Panc1 (cell line): ENCODE measurements at regions not wholly inside any gene's neighbourhood (a gene's known extent, or its start where the extent isn't known, plus 50 kb on each side); places are given as distances from the start of the nearest gene placed in this dataset.

Experiments used
- ATAC-seq: fragments of 200-7000 bp; cut with Tn5 transposase; 2 replicates; pipeline ENCODE4 v1.9.1; 2020; ENCODE audit warnings: mild to moderate bottlenecking, moderate library complexity
- BruUV-seq: library from RNA; stranded (reverse); fragments of 400-500 nt; replicated peaks from 2 replicates; lab custom pipeline; 2021; lab: Mats Ljungman, UMichigan
- CTCF ChIA-PET: fragments of 300-600 bp; sonication (Branson Sonifier 250); formaldehyde crosslinking; loops from one replicate; lab custom pipeline; 2022; ENCODE audit warnings: antibody characterized with exemption; lab: Charles Lee
- POLR2A ChIA-PET: fragments of 300-600 bp; sonication (Branson Sonifier 250); formaldehyde crosslinking; loops from one replicate; lab custom pipeline; 2022; ENCODE audit warnings: antibody characterized with exemption; lab: Charles Lee
- DNase-seq: peaks from one replicate; pipeline ENCODE4 v3.0.0-alpha.2; 2010; ENCODE audit warnings: low read depth, low spot score
- H3K27ac ChIP-seq: 2 replicates; pipeline ENCODE4 v1.5.1; 2011; ENCODE audit warnings: mild to moderate bottlenecking, low read length, inconsistent platforms
- H3K27me3 ChIP-seq: fragments of 200-500 bp; sonication (Bioruptor generic); 2 replicates; pipeline ENCODE4 v1.6.0; 2014; ENCODE audit warnings: low read length, inconsistent platforms; ENCODE audit not compliant: control insufficient read depth, insufficient read depth
- H3K36me3 ChIP-seq: fragments of 200-500 bp; sonication (Bioruptor generic); 2 replicates; pipeline ENCODE4 v1.5.1; 2014; ENCODE audit warnings: inconsistent platforms, mild to moderate bottlenecking, low read length, moderate library complexity; ENCODE audit not compliant: control insufficient read depth, insufficient read depth
- H3K4me1 ChIP-seq: 2 replicates; pipeline ENCODE4 v1.5.1; 2011; ENCODE audit warnings: inconsistent platforms, mild to moderate bottlenecking, low read length, moderate library complexity; ENCODE audit not compliant: control insufficient read depth, insufficient read depth
- H3K4me3 ChIP-seq, 2 experiments: 2 replicates each; pipeline ENCODE4 v1.5.1; 2011 to 2012; ENCODE audit warnings: low read depth in 2 of 2, low read length in 2 of 2, mild to moderate bottlenecking in 2 of 2, inconsistent platforms in 1 of 2, moderate library complexity in 1 of 2
- H3K9me3 ChIP-seq: fragments of 200-500 bp; sonication (Bioruptor generic); 2 replicates; pipeline ENCODE4 v1.5.1; 2014; ENCODE audit warnings: low read depth, mild to moderate bottlenecking, inconsistent platforms, low read length, moderate library complexity; ENCODE audit not compliant: control insufficient read depth, insufficient read depth
- CTCF ChIP-seq: fragments of 450-650 bp; IDR thresholded peaks from 2 replicates; pipeline ENCODE4 v1.5.1; 2017; ENCODE audit warnings: mild to moderate bottlenecking
- POLR2AphosphoS5 ChIP-seq: IDR thresholded peaks from 2 replicates; pipeline ENCODE4 v1.6.1; 2012; ENCODE audit warnings: mild to moderate bottlenecking, low read depth, low read length, moderate library complexity
- REST ChIP-seq, 2 experiments: IDR thresholded peaks; 2 replicates each; pipeline ENCODE4 v1.6.1; 2011 to 2012; ENCODE audit warnings: low read depth in 2 of 2, control low read depth in 1 of 2, low read length in 1 of 2, mild to moderate bottlenecking in 1 of 2, moderate library complexity in 1 of 2; ENCODE audit not compliant: insufficient read depth in 1 of 2
- SIN3A ChIP-seq: IDR thresholded peaks from 2 replicates; pipeline ENCODE4 v1.6.1; 2012; ENCODE audit warnings: low read depth, mild to moderate bottlenecking, low read length, moderate library complexity, borderline replicate concordance; ENCODE audit not compliant: insufficient read depth
- TCF7L2 ChIP-seq: IDR thresholded peaks from 2 replicates; pipeline ENCODE4 v1.6.1; 2011; ENCODE audit warnings: mild to moderate bottlenecking, low read depth, low read length, inconsistent platforms
- in situ Hi-C: cut with HindIII; loops from 2 replicates; pipeline ENCODE4 v1.10.0; 2016; ENCODE audit warnings: low sequenced_read_pairs, low pct_unique_long_range_greater_than_20kb
- intact Hi-C: fragments of 100-400 bp; cut with micrococcal nuclease; formaldehyde crosslinking; loops from one replicate; pipeline ENCODE4 v1.10.0; 2022; ENCODE audit not compliant: unreplicated experiment

- in situ Hi-C loops: no loop called here
- BruUV-seq: no TSS peak
- no peak for ATAC-seq
These were observed 311.6 kb downstream of the EN1 start for GRCh38 chr2:118535818-118536212.

GRCh38 chr2:118535171-118535817 is 312.2 kb downstream of the EN1 start:
- DNase-seq (no peak), ATAC-seq (no peak)
- no peak overlapping the region for H3K27ac ChIP-seq
- H3K27me3 ChIP-seq: no peaks in the 10 kb centered on the region; the same call in 1 of the 2 replicates
- in situ Hi-C loops (no loop called here), intact Hi-C loops (no loop called here)
- H3K4me1 ChIP-seq: no peaks in the 10 kb centered on the region
- H3K36me3 ChIP-seq: no peaks in the 10 kb centered on the region
- H3K4me3 ChIP-seq: no peak overlapping the region
- no TSS peak for BruUV-seq
- ChIA-PET CTCF (interaction anchor here (0.6 kb wide), 1 partner anchor 192 kb away, joined by 9 read pairs; no protein-coding TSS in a partner anchor), POLR2A (no interaction called here)
- TF ChIP-seq TCF7L2 (no peak), CTCF (no peak), SIN3A (no peak), POLR2AphosphoS5 (no peak), REST (IDR thresholded peaks at IDR 0.05; ENCODE audit: insufficient read depth in 1 of 2, low read depth in 2 of 2, low read length in 1 of 2) (no peak)
- H3K9me3 ChIP-seq: no peaks in the 10 kb centered on the region

More at GRCh38 chr2:118535818-118536212, 311.6 kb downstream of the EN1 start:
- ChIA-PET POLR2A (no interaction called here), CTCF (no interaction called here)
- intact Hi-C loops: no loop called here
- Histone ChIP-seq H3K9me3 (no peaks in the 10 kb centered on the region), H3K27ac (no peak overlapping the region), H3K4me1 (no peaks in the 10 kb centered on the region), H3K36me3 (no peaks in the 10 kb centered on the region), H3K4me3 (no peak overlapping the region), H3K27me3 (no peaks in the 10 kb centered on the region; the same call in 1 of the 2 replicates)
- TF ChIP-seq TCF7L2 (no peak), CTCF (no peak), REST (IDR thresholded peaks at IDR 0.05; ENCODE audit: insufficient read depth in 1 of 2, low read depth in 2 of 2, low read length in 1 of 2) (no peak), POLR2AphosphoS5 (no peak), SIN3A (no peak)
- DNase-seq: no peak
